Esophagus muscularis mucosa (tissue), 4 donors: ENCODE measurements at regions not wholly inside any gene's neighbourhood (a gene's known extent, or its start where the extent isn't known, plus 50 kb on each side); places are given as distances from the start of the nearest gene placed in this dataset.

ENCODE experiments used
- EP300 ChIP-seq: sonication (generic); formaldehyde crosslinking; IDR thresholded peaks from one replicate; pipeline ENCODE4 v1.6.1; 2017; ENCODE audit warnings: antibody characterized with exemption
- POLR2A ChIP-seq: fragments of 450-650 bp; IDR thresholded peaks from one replicate; pipeline ENCODE4 v1.6.1; 2017; ENCODE audit warnings: antibody characterized with exemption, moderate library complexity, mild to moderate bottlenecking, low read depth
- POLR2AphosphoS5 ChIP-seq, 2 donors: sonication (generic); formaldehyde crosslinking; IDR thresholded peaks; one replicate each; pipeline ENCODE4 v1.6.1; 2017; ENCODE audit warnings: antibody characterized with exemption in 2 of 2
- TF ChIP-seq, protein P1 (sequence below), 3 experiments: fragments of 200-600 bp in 2 of 3; fragments of 450-650 bp in 1 of 3; sonication (generic) in 2 of 3; IDR thresholded peaks; one replicate each; pipeline ENCODE4 v1.5.1; 2017 to 2019; ENCODE audit warnings: antibody characterized with exemption in 3 of 3, mild to moderate bottlenecking in 2 of 3, moderate library complexity in 1 of 3

DNA sequence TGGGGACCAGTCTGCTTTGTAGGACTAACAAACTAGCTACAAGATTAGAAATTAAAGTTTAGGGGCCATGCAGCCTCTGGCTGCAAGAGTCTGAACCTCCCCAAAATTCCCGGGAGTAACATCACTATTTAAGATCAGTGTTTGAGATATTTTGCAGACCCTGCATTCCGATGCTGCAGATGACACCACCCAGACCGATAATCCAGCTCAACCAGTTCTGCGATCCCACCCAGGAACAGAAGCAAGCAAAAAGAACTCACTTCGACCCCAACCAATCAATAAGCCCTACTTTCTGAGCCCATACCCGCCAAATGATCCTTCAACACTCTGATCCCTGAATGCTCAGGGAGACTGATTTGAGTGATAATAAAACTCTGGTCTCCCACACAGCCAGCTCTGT, 877.8 kb downstream of the FAT4 start:
- no peak for TF ChIP-seq POLR2AphosphoS5 (IDR thresholded peaks at IDR 0.05)
- TF ChIP-seq, protein P1, sequence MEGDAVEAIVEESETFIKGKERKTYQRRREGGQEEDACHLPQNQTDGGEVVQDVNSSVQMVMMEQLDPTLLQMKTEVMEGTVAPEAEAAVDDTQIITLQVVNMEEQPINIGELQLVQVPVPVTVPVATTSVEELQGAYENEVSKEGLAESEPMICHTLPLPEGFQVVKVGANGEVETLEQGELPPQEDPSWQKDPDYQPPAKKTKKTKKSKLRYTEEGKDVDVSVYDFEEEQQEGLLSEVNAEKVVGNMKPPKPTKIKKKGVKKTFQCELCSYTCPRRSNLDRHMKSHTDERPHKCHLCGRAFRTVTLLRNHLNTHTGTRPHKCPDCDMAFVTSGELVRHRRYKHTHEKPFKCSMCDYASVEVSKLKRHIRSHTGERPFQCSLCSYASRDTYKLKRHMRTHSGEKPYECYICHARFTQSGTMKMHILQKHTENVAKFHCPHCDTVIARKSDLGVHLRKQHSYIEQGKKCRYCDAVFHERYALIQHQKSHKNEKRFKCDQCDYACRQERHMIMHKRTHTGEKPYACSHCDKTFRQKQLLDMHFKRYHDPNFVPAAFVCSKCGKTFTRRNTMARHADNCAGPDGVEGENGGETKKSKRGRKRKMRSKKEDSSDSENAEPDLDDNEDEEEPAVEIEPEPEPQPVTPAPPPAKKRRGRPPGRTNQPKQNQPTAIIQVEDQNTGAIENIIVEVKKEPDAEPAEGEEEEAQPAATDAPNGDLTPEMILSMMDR (IDR thresholded peaks at IDR 0.05), result no peak
- no peak for TF ChIP-seq POLR2A
- no peak for TF ChIP-seq EP300
